NCI-H82 (cell line): ENCODE measurements at regions not wholly inside any gene's neighbourhood (a gene's known extent, or its start where the extent isn't known, plus 50 kb on each side); places are given as distances from the start of the nearest gene placed in this dataset.

Experiments used
- DNase-seq: peaks from one replicate; lab custom pipeline; 2025; lab: John Stamatoyannopoulos, UW

DNA sequence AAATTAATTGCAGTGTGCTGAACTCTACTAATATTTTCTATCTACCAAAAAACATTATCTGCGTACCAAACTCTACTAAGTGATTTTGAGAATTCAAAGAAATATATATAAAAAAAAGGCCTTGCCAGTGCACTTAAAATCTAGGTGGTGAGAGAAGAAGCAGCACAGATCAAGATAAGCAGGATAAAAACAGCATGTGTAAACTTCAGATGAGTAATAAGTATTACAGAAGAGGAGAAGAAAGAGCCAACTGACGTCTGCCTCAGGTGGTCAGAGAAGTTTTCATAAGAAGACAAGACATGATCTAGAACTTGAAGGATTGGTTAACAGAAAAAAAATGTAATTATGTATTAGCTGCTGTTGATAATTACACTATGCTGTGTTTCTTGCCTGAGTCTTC lies 166.4 kb downstream of the DUSP6 start:
- DNase-seq: no peak

DNA sequence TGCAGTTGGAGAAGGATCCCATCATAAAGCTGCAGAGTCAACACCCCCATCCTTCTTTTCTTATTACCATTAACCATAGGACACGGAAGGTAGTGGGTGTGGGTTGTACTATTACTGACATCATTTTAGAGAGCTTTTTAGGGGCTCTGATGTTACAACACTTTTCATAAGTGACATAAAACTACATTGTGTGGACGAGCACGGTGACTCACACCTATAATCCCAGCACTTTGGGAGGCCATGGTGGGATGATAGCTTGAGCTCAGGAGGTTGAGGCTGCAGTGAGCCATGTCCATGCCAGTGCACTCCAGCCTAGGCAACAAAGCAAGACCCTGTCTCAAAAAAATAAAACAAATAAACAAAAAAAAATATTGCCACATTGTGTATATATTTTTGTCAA lies 167.1 kb downstream of the DUSP6 start:
- no peak for DNase-seq

DNA sequence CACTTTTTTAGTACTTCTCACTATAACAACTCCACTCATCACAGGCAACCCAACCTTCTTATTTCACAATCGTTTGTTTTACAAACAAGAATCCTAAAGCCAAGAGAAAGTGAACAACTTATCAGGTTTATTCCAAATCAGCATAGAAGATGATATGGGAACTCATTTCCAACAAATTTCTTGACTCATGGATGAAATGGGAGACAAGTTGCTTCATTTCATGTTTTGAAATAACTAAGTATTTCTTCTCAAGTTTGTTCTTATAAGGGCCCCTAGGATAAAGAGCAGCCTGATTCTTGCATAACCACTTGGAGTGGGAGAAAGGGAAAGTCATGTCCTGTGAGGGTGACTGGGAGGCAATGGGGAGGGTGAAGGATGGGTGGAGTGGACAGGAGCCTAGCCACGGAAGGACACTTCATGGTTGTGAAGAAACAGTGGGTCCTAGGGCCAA lies 168.3 kb downstream of the DUSP6 start:
- no peak for DNase-seq

DNA sequence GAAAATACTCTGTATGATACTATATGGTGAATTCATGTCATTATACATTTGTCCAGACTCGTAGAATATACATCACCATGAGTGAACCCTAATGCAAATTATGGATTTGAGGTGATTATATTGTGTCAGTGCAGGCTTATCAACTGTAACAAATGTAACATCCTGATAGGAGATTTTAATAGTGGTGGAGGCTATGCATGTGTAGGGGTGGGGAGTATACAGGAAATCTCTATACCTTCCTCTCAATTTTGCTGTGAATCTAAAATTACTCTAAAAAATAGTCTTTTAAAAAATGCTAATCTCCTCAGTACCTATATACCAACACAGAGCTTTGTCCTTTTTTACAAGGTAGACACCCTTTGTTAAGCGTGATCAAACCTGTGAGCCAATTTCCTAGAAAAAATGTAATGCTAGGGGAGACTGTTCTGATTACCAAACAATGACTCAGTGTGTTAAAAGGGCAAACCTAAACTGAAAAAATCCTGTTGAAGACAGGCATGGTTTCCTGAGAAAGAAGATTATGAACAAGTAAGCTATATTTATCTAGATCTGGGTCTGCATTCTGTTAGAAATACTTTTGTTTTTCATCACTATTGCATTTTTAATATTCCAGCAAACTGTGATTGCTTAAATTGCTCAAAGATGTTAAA lies 170.9 kb downstream of the DUSP6 start:
- DNase-seq: no peak

DNA sequence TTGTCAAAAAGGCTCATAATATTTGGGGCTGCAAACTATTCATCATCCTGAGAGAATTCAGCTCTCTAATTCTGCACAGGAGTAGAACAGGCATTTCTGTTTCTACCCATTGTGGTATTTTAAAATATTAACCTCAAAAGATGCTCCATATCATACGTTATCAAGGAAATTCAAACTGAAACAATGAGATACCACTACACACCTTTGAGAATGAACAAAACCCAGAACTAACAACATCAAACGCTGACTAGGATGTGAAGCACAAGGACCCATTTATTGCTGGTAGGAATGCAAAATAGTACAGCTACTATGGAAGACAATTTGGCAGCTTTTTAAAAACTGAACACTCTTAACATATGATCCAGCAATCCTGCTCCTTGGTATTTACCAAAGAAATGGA lies 171.8 kb downstream of the DUSP6 start:
- DNase-seq: no peak

DNA sequence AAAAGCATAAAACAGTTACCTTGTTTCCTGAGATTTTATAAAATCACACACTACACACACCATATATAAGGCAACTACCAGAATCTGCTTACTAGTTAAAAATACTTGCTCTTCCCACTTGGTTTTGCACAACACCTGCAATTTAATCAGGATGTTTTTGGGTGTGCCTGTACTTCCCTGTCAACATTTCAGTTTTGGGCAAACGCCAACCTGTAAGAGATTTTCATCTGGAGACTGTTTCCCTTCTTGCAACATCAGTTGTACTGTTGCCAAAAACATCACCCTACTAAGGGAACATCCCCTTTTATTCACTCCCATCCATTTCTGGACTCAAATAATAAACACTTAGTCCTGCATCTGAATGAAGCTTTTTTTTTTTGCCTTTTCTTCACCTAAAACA lies 172.3 kb downstream of the DUSP6 start:
- no peak for DNase-seq

DNA sequence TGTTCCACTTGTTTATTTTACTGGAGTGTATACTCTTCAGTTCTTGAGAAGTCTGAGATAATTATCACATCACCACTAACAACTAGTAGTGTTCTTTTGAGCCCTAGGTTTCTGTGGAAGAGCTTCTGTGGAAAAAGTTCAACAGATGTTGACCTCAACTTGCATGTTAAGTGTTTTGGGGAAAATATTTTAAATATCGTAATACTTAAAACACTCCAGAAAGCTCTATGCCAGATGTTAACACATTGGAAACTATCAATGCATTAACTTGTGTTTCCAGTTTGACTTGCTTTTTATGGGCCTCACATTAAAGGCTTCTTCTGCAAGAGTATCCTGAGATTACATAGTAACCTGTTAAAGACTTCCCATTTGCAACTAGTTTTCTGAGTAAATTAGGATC lies 173.1 kb downstream of the DUSP6 start:
- DNase-seq: no peak

DNA sequence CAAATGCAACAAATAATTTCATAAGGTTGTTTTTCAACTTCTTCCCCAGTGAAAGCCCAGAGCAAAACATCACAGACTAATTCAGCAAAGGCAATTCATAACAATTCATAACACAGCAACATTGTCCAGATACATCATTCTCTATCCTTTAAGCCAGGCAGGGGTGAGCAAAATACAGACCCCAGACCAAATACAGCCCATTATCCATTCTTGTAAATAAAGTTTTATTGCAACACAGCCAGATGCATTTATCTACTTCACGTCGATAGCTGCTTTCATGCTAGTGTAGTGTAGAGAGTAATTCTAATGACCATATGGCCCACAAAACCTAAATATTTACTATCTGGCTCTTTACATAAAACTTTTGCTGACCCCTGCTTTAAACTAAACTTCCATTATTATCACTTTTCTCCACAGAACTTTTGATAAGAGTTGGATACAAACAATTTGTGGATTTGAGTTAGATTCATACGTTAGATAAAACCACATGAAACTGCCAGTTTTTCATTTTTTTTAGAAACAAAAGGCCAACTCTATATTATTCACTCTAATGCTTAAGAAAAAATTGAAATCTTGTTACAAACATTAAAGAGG lies 174.4 kb downstream of the DUSP6 start:
- DNase-seq: no peak

DNA sequence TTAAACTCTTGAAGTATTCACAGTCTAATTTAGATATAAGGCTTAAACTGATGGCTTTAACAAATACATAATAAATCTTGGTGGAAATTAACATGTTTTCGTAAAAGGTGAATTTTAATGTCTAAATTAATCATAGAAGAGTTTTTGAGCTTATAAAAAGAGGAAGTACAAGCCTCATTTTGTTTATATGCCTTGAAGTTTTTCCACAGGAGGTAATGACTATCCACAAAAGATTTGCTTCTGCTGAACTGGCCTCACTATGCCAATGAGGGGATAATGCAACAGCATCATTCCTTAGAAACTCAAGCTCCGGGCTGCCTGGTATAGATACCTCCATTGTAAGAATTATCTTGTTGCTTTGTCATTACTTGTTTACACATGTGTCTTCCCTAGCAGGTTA lies 175.6 kb downstream of the DUSP6 start:
- no peak for DNase-seq

DNA sequence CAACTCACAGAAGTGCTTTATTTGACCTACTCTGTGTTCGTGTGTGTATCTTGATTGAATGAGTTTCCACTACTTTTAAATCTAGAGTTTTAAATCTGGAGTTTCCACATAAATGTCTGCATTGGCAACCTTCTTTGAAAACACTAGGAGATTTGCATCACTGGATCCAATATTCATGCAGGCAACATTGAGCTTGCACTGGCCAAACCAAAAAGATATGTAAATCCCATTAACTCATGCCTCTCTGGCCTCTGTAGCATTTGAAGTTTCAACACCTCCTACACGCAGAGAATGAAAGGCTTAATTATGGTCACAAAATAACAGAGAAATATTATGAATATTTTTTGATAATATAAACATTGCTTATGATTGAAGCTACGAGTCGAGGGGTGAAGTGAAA lies 178.6 kb downstream of the DUSP6 start:
- no peak for DNase-seq

DNA sequence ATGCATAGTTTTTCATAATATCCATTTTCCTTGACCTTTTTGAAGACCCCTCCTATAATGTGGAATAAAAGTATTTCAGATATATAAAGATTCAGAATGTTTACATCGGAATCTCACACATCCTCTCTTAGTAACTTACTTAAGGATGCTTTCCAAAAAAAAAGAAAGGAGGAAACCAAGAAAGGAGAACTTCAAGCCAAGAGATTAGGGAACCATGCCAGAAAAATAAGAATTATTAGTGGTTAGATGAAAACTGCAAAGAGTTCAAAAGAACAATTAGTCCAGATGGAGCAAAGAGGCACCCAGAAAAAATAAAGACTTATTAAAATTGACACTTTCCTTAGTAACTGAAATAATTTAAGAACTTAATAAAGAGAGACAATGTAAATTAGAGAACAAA lies 179.2 kb downstream of the DUSP6 start:
- no peak for DNase-seq

DNA sequence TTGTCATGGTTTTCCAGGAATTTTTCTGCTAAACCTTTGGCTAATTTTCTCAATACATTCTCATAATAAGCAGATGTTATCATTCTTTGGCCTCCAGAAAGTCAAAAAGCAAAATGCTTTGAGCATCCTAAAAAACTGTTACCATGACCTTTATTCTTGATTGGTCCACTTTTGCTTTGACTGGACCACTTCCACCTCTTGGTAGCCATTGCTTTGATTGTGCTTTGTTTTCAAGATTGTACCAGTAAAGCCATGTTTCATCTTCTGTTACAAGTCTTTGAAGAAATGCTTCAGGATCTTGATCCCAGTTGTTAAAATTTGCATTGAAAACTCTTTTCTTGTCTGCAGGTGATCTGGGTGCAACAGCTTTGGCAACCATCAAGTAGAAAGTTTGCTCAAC lies 180.1 kb downstream of the DUSP6 start:
- DNase-seq: no peak

DNA sequence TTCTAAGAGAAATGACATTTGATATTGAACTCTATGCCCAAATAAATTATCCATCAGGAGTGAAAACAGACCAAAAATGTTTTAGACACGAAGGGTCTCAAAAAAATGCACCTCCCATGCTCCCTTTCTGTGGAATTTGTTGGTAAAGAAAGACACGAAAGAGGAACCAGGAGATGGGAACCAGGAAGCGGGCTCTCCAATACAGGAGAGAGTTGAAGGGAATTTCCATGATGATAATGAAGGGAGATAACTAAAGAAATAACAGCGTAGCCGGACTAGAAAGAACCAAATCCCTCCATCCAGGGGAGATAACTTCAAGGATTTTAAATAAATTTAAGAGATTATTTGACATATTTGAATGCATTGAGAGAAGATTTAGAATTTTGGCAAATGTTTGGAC lies 183.0 kb downstream of the DUSP6 start:
- no peak for DNase-seq

DNA sequence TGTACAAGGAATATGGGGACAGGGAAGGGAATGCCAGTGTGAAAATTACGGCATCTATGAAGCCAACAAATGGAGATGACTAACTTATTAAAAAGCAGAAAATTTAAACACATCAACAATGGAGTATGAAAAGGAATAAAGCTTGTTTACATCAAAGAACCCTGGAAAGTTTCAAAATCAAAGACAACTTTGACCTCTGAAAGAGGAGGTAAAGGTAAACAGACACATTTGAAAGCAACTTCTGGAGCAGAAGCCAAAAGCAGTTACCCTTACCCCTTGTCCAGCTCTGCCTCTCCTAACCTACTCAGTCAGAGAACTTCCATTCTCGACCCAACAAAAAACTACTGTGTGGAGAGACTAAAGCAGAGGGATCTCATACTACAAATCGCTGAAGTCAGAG lies 184.3 kb downstream of the DUSP6 start:
- no peak for DNase-seq

DNA sequence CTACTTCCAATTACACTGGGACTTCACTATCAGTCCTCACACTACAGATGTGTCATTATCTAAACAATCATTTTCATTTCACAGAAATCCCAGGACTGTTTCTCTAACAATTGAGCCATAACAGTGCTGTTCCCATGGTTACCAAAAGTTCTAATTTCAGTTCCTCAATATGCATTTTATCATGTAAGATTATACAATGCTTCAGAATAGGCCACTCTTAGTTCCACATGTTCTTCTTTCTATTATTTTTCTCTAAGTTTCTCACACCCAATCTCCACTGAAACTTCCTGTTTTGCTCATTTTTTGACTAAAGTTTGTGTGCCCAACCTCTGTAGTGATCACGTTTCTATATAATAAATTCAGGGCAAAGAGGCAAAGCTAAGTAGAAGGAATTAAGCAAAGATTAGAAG lies 185.8 kb downstream of the DUSP6 start:
- DNase-seq: no peak

DNA sequence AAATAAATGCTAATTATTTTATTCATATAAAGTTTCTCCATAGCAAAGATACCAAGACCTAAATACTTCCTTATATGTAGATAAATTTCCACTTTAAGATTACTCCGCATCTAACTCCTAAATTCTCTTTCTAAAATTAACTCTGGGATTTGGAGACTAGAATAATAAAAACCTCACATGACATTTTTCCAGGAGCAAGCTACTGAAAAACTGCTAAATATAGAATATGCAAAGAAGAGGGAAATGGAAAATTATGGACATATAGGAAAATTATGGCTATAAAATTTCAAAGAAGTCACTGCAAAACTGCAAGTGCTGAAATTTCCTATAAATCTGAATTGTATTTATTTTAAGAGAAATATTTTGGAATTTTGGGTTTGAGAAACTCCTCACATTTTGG lies 186.2 kb downstream of the DUSP6 start:
- DNase-seq: no peak

DNA sequence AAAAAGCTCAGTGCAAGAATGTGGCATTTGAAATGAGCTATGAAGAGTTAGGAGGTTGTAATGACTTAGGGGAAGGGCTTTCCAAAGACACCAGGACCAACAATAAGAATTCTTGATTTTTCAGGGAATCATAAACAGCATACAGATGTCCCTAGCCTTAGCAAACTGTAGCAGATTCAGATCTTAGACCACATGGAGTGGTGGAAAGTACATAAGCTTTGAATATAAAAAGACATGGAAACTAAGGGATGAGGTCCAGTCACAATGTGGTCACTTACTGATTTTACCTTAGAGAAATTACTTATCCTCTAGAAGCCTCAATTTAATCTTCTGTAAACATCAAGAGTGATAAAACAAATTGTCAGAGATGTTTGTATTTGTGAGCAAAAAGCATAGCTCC lies 186.6 kb downstream of the DUSP6 start:
- no peak for DNase-seq

DNA sequence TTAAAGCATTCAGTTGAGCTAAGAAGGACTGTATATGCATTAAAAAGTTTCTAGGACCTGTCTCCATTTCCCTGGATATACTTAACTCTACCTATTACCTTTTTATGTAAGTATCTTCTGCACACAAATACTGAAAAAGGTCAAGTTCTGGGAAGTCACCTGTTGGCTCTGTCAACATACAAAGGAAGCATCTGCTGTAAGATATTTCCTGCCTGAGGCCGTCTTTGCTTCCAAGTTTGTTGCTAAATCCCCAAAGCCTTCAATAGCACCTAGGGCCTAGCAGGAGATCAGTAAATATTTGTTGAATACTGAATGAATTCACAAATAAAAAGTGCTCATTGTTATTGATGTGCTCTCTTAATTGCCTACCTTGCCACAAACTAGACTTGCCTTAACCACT lies 188.4 kb downstream of the DUSP6 start:
- no peak for DNase-seq

DNA sequence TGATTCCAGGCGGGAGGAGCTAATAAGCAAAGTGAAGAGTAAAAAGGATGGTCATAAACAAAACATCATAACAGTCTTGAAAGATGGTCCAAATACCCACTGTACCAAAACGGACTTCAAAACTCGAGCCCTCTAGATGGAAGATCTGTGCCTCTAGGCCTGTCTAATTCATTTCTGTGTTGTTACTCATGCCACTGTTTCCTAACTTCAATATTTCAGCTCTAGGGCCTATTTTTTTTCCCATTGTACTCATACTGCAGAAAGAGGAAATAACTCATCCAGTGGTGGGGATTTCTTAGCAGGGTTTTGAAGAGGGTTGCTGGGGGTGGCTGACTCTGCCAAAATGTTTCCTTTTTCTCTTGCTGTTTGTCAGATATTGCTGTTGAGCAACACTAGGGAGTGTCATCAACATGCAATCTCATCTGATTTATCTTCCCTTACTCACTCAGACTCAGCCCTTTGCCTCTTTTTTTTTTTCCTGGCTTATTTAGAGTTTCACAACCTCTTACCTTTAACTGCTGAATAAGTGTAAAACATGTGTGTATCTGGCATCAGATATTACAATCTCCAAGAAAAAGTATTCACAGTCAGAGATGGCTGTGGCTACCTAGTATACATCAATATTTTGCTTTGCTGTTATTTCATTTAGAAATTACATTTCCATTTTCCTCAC lies 189.6 kb downstream of the DUSP6 start:
- DNase-seq: no peak

DNA sequence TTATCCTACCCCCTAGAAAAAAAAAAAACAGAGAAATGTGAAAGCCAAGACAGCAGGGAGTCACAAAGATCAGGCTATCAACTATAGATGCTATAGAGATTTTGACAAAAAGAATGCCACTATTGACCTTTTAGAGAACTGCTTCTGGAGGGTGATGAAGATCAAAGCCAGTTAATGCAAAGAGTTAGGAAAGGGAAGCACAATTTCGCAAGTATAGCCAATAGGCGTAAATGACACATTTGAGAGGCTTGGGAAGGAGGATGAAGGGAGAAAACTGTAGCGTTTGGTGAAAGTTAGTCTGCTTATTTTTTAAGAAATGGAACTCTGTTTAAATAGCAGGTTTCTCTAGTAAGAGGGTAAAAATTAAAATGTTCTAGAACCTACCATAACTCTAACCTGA lies 190.7 kb downstream of the DUSP6 start:
- no peak for DNase-seq

DNA sequence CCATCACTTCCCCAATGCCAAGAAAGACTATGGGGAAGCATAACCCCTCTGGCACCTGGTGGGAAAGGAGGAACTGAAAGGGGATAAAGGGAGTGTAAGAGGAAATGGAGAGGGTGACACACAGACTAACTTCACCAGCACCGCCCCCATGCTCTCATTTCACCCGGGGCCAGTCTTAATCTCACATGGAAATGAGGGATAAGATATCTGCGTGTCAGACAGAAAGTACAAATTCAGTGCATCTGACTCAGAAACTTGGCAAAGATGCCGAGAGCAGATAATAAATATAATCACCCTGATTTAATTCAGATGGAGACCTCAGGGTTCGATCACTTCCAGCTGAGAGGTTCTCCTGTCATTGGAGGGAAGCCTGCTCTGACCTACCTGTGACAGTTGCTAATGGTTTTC lies 191.6 kb downstream of the DUSP6 start:
- DNase-seq: peak; percentile 12

DNA sequence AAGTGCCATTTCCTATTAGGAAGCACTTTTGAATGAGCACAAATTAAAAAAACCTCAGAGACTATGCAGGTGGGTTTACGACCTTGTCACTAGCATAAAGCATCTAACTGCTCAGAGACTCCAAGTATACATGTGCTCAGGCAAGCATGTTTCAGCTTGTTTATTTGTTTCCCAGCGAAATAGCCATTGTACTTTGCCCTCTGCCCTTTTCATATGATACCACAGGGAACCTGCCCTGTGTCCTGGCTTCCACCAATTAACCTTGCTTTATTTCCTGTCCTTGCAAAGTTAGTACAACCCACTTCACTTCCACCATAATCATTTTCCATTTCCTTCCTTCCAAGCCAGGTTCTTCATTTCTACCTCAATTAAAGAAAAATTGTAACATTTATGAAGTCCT lies 194.9 kb downstream of the DUSP6 start:
- DNase-seq: no peak

DNA sequence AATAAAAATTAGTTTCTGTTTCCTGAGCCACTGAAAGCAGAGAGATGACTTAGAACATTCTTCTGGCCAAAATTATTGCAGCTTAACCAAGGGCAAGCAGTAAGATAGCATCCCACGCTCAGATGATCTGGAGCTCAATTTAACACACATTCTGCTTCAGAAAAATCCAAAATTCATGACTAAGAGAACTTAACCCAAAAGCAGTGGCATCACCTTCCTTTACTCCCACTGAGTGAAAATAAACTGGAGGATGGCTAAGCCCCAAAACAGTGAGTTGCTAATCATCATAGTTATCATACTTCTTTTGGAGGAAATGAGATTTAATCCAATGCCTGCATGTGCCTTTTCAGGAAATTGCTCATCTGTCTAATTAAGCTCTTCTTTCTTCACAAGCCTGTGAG lies 195.4 kb downstream of the DUSP6 start:
- no peak for DNase-seq

DNA sequence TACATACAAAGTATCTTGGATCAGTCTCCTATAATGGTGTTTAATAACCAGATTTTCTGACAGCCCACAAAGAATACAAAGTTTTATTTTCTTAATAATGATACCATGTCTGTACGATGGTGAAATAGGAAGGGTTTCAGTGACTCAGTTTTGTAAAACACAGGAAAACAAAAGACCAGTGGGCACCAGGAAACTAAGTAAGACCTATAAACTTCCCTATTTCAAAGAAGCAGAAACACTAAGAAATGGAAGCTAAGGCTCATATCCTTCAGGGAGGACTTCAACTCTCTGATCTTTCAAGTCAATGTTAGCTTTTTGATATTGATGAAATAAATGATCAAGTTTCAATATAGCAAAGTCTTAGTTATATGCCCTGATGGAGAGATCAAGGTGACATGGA lies 196.0 kb downstream of the DUSP6 start:
- no peak for DNase-seq
